K562 (cell line): ENCODE measurements at regions not wholly inside any gene's neighbourhood (a gene's known extent, or its start where the extent isn't known, plus 50 kb on each side); places are given as distances from the start of the nearest gene placed in this dataset.
A peak's percentile ranks its signal among the peaks of the same experiment; 100 is the strongest.

Source experiments
- ADNP ChIP-seq: fragments of 200-800 bp; sonication (Bioruptor generic); IDR thresholded peaks from 2 replicates; pipeline ENCODE4 v1.6.1; 2016; ENCODE audit warnings: missing genetic modification characterization, missing compliant biosample characterization
- CREB1 ChIP-seq, 2 experiments: sonication (generic) in 1 of 2; formaldehyde crosslinking in 1 of 2; IDR thresholded peaks; 2 replicates each; pipeline versions ENCODE4 v1.6.1 to v1.8.0; 2012 to 2022; ENCODE audit warnings: inconsistent platforms in 1 of 2, mild to moderate bottlenecking in 1 of 2, missing genetic modification reagents in 1 of 2, moderate library complexity in 1 of 2
- DNMT1 ChIP-seq: fragments of 450-650 bp; IDR thresholded peaks from 2 replicates; pipeline ENCODE4 v1.6.1; 2016; ENCODE audit warnings: antibody characterized with exemption, mild to moderate bottlenecking
- FOXJ3 ChIP-seq: sonication (generic); formaldehyde crosslinking; IDR thresholded peaks from 2 replicates; pipeline ENCODE4 v1.4.0; 2020; ENCODE audit warnings: mild to moderate bottlenecking, missing genetic modification reagents
- JUN ChIP-seq, 2 experiments: sonication (generic) in 1 of 2; formaldehyde crosslinking in 1 of 2; IDR thresholded peaks; 2 replicates each; pipeline versions ENCODE4 v1.6.1 to v1.8.0; 2012 to 2022; ENCODE audit warnings: borderline replicate concordance in 2 of 2, mild to moderate bottlenecking in 2 of 2, improper control_type of control experiment in 1 of 2, low read depth in 1 of 2, low read length in 1 of 2, missing genetic modification reagents in 1 of 2
- POLR3G ChIP-seq: IDR thresholded peaks from 2 replicates; pipeline ENCODE4 v1.6.1; 2011; ENCODE audit not compliant: insufficient read length, insufficient replicate concordance; ENCODE audit errors: extremely low read depth
- PURB ChIP-seq: sonication (generic); formaldehyde crosslinking; IDR thresholded peaks from 2 replicates; pipeline ENCODE4 v1.9.0; 2021; ENCODE audit warnings: low read depth, mild to moderate bottlenecking, missing genetic modification reagents
- RUNX1 ChIP-seq: sonication (generic); IDR thresholded peaks from 2 replicates; pipeline ENCODE4 v1.6.1; 2016; ENCODE audit warnings: antibody characterized with exemption, low read depth
- TAF15 ChIP-seq: fragments of 200-400 bp; formaldehyde crosslinking; IDR thresholded peaks from 2 replicates; pipeline ENCODE4 v1.6.1; 2017; ENCODE audit warnings: mild to moderate bottlenecking, low read depth, low read length, moderate library complexity
- WHSC1 ChIP-seq: IDR thresholded peaks from one replicate; pipeline ENCODE4 v1.6.1; 2012; ENCODE audit warnings: low read length, control low read depth, inconsistent platforms
- ZKSCAN8 ChIP-seq: fragments of 200-800 bp; sonication (Bioruptor generic); IDR thresholded peaks from 2 replicates; pipeline ENCODE4 v1.6.1; 2016; ENCODE audit warnings: missing genetic modification characterization, missing compliant biosample characterization
- ZNF584 ChIP-seq: fragments of 200-800 bp; sonication (Bioruptor generic); IDR thresholded peaks from 2 replicates; pipeline ENCODE4 v1.6.1; 2016; ENCODE audit warnings: low read depth, mild to moderate bottlenecking, missing genetic modification characterization, missing compliant biosample characterization
- ZSCAN32 ChIP-seq: fragments of 450-650 bp; formaldehyde crosslinking; IDR thresholded peaks from 2 replicates; pipeline ENCODE4 v1.4.0; 2020; ENCODE audit warnings: mild to moderate bottlenecking, moderate library complexity
- TF ChIP-seq, protein P1 (sequence below), 3 experiments: fragments of 200-800 bp in 1 of 3; sonication (Bioruptor generic) in 1 of 3; sonication (generic) in 1 of 3; formaldehyde crosslinking in 1 of 3; IDR thresholded peaks; 2 replicates each; pipeline versions ENCODE4 v1.6.1 to v1.8.0; 2016 to 2022; ENCODE audit warnings: mild to moderate bottlenecking in 2 of 3, missing compliant biosample characterization in 2 of 3, missing genetic modification characterization in 2 of 3, missing genetic modification reagents in 1 of 3
- TF ChIP-seq, protein P2 (sequence below): fragments of 450-650 bp; formaldehyde crosslinking; IDR thresholded peaks from 2 replicates; pipeline ENCODE4 v1.4.0; 2022; ENCODE audit warnings: missing genetic modification characterization
- TF ChIP-seq, protein P3 (sequence below): fragments of 250-450 bp; sonication (Bioruptor Pico); IDR thresholded peaks from 2 replicates; pipeline ENCODE4 v1.9.0; 2021; ENCODE audit warnings: mild to moderate bottlenecking, inconsistent platforms

DNA sequence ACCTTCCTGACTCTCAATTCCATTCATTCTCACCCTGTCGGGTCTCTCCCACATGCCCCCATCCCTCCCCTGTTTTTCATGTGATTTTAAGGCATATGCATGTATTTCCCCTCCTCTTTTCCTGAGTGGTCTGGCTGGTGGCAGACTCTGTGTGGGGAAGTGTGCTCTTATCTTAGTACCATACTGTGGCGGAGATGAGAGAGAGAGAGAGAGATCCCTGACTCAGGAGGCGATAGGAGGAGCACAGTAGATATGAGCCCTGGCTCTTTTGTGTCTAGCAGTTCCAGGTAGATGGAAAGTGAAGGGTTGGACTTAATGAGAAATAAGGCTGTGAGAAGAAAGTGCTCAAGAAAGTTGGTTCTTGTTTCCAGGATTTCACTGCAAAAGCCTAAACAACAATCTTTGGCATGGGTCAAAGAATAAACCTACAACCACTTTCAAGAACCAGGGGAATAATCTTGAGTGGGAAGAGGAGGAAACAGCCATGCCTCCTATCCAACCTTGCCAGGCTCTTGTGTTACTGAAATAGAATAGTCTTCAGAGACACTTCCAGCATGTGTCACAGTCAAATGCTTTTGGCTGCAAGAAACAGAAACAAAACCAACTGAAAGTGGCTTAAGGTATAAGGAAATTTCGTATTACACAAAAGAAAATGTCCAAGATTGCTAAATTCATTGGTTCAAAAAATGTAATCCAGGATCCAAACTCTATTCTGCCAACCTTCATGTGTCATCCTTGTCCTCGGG, 123.8 kb upstream of the MYLIP start (continued):
- TF ChIP-seq ADNP (tag) (no peak), ZSCAN32 (no peak), DNMT1 (no peak), TAF15 (no peak), ZNF584 (CRISPR knock-in tag) (no peak), POLR3G (no peak), RUNX1 (no peak), CREB1 (IDR thresholded peaks at IDR 0.05) (no peak), CREB1 (CRISPR knock-in tag; IDR thresholded peaks at IDR 0.05) (no peak), ZKSCAN8 (no peak), FOXJ3 (CRISPR knock-in tag) (no peak), PURB (CRISPR knock-in tag) (no peak), JUN (IDR thresholded peaks at IDR 0.05; ENCODE audit: borderline replicate concordance, low read depth, low read length) (0 out of 2 replicates have a peak, but pooled peaks have one; percentile 32), JUN (CRISPR knock-in tag; IDR thresholded peaks at IDR 0.05; ENCODE audit: borderline replicate concordance) (no peak), WHSC1 (no peak)
- TF ChIP-seq, protein P1, sequence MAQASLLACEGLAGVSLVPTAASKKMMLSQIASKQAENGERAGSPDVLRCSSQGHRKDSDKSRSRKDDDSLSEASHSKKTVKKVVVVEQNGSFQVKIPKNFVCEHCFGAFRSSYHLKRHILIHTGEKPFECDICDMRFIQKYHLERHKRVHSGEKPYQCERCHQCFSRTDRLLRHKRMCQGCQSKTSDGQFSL (CRISPR knock-in tag; IDR thresholded peaks at IDR 0.05): no peak
- TF ChIP-seq, protein P1 (tag; IDR thresholded peaks at IDR 0.05): no peak
- TF ChIP-seq, protein P2, sequence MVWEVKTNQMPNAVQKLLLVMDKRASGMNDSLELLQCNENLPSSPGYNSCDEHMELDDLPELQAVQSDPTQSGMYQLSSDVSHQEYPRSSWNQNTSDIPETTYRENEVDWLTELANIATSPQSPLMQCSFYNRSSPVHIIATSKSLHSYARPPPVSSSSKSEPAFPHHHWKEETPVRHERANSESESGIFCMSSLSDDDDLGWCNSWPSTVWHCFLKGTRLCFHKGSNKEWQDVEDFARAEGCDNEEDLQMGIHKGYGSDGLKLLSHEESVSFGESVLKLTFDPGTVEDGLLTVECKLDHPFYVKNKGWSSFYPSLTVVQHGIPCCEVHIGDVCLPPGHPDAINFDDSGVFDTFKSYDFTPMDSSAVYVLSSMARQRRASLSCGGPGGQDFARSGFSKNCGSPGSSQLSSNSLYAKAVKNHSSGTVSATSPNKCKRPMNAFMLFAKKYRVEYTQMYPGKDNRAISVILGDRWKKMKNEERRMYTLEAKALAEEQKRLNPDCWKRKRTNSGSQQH: no peak
- TF ChIP-seq, protein P3, sequence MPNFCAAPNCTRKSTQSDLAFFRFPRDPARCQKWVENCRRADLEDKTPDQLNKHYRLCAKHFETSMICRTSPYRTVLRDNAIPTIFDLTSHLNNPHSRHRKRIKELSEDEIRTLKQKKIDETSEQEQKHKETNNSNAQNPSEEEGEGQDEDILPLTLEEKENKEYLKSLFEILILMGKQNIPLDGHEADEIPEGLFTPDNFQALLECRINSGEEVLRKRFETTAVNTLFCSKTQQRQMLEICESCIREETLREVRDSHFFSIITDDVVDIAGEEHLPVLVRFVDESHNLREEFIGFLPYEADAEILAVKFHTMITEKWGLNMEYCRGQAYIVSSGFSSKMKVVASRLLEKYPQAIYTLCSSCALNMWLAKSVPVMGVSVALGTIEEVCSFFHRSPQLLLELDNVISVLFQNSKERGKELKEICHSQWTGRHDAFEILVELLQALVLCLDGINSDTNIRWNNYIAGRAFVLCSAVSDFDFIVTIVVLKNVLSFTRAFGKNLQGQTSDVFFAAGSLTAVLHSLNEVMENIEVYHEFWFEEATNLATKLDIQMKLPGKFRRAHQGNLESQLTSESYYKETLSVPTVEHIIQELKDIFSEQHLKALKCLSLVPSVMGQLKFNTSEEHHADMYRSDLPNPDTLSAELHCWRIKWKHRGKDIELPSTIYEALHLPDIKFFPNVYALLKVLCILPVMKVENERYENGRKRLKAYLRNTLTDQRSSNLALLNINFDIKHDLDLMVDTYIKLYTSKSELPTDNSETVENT (CRISPR knock-in tag): no peak
